CD4-positive, alpha-beta T cell treated with Interleukin-4 for 4 hours (primary cell): ENCODE measurements at regions not wholly inside any gene's neighbourhood (a gene's known extent, or its start where the extent isn't known, plus 50 kb on each side); places are given as distances from the start of the nearest gene placed in this dataset.
A peak's percentile ranks its signal among the peaks of the same experiment; 100 is the strongest.

Experiments
- DNase-seq: peaks from one replicate; pipeline ENCODE4 v3.0.0-alpha.2; 2020

DNA sequence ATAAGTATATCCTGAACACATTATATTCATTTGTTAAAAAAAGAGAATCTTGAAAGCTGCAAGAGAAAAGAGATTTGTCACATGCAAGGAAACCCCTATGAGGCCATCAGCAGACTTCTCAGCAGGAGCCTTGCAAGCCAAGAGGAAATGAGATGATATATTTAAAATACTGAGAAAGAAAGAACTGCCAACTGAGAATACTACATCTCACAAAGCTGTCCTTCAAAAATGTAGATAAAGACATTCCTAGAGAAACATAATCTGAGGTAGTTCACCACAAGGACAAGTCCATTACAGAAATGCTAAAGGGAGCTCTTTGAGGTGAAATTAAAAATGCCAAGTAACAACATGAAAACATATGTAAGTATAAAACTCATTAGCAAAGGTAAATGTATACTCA lies 224.4 kb upstream of the MBL2 start:
- no peak for DNase-seq

DNA sequence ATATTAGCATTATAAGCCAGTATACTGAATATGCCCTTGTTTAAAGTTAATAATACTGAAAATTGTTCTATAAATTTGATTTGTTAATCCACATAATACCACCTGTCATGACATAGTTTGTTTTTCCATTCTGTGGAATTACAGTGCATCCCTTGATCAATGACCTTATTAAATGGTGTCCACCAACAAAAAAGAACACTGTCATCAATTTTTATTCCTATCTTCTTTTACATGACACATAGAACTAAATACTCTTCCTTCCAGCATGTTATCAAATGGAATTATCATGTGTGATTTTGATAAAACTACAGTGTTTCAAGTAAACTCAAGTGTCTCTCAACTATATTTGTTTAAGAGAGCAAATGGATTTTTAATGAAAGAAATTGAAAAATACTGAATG lies 221.8 kb upstream of the MBL2 start:
- no peak for DNase-seq

DNA sequence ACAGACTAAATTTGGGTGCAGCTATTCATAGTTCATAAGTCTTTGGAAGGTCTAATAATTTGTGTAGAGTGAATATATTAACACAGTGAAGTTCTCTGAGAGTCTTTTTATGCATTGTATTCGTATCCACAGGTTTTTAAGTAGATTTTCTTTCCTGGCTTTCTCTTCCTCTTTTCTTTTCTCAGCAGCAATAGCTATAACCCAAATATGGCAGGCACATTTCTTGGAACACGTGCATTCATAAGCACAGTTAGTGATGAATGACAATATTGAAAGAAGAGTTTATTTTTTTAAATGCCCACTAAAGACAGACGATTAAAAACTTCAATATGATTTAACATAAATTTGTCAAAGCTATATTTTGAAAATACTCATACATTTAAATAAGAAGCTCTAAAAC lies 220.5 kb upstream of the MBL2 start:
- DNase-seq: no peak

DNA sequence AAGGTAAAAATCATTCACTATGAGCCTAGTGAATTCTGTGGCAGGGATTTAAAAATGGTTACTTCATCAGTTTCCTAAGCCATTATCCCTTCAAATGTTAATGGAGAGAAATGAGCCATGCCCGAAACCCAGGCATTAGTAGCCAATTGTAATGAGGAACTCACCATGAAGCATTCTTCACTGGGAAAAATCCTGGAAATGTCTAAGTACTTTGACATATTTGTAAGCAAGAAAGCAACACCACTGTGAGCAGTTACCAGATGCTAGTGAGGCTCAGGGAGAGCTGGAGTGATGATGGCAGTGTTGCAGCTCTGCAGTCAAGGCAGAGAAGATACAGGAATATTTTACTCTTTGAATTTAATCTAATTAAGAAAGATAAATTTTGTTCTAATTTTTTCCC lies 220.0 kb upstream of the MBL2 start:
- DNase-seq: no peak

DNA sequence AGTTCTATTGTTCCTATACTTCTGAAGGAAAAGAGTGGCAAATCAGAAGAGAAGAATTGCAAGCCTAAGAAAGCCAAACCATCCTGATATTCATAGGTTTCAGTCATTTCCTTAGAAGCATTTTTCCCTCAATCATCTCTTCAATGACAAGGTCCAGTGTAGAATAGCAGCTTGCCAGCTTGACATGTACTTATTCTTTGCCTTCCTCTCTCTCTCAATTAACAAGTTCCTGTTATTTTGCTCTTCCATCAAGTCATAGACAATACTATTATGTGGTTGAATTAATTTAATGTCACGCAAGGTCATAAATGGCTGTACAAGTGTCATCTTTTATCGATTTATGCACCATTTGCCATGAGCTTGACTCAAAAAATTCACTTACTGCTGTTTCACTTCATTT lies 216.3 kb upstream of the MBL2 start:
- no peak for DNase-seq

DNA sequence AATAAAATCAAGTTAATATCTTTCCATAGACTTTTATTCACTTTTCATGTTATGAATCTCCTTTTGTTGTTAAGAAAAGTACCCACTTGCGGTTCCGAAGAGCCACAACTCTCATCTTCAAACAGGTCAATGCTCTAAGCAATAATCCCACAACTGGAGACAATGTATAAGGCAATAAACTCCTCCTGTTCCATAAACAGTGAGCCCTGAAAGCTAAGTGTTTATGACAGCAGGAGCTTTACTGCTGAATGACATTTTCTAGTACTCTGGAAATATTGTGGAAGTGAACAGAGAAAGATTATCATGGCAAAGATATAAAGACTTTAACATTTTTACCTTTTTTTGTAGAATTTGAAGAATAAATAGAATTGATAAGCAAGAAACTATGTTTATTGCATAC lies 213.5 kb upstream of the MBL2 start:
- no peak for DNase-seq

DNA sequence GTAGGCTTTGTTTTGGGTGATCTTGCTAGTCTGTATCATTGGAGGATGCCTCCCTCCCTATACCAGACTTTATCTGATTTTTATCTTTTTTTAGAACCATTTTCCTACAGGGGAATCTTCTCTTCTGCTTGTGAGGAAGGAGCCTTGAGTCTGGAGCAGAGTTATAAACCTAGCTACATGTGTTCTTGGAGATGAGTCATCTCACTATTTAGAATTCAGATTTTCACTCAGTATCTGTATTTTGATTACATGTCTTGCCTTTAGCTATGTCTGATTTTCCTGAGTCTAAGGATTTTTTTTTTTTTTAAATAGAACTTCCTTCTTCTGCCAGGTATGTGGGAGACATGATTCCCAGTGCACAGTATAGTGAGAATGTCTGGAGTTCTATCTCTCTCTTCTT lies 211.6 kb upstream of the MBL2 start:
- DNase-seq: no peak

DNA sequence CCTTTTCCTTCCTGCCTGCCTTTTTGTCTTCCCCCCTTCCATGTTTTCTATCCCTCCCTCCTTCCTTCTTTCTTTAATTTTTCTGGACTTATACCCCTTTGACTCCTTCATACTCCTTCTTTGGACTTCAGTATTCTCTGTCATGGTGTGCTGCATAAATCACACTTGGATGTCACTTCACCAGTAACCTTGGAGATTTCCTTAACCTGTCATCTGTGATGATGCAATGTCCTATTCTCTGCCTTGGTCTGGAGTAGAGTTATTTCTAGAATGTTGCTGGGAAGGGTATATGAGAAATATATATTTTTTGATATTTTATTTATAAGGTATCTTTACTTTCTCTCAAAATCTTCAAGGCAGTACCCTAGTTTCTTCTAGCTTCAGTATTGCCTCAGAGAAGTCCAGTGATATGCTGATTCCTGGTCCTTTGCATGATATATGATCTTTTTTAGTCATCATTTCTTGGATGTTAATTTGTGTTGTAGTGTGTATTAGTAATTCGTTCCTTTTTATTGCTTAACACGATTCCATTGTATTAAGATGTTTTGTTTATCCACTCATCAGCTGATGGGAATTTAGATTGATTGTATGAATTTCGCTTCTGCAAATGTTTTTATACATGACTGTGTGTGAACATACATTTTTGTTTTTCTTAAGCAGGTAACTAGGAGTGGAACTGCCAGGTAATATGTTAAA lies 206.9 kb upstream of the MBL2 start:
- DNase-seq: no peak

DNA sequence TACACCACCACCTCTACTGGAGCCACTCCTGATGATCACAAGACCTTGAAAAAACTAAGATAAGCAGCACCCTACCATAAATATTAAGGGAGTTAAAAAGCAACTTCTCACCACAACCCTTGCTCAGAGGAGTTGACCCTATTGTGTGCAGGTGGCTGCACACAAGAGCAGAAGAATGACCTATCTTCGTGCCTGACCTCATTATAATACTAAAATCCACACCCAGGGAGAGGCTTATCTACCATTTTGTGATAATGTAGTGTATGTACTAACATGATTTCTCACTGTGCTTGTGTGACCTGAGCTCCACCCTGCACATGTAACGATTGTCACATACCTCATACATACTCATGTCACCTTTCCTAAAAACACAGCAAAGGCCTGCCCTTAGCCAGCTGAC lies 205.0 kb upstream of the MBL2 start:
- no peak for DNase-seq

DNA sequence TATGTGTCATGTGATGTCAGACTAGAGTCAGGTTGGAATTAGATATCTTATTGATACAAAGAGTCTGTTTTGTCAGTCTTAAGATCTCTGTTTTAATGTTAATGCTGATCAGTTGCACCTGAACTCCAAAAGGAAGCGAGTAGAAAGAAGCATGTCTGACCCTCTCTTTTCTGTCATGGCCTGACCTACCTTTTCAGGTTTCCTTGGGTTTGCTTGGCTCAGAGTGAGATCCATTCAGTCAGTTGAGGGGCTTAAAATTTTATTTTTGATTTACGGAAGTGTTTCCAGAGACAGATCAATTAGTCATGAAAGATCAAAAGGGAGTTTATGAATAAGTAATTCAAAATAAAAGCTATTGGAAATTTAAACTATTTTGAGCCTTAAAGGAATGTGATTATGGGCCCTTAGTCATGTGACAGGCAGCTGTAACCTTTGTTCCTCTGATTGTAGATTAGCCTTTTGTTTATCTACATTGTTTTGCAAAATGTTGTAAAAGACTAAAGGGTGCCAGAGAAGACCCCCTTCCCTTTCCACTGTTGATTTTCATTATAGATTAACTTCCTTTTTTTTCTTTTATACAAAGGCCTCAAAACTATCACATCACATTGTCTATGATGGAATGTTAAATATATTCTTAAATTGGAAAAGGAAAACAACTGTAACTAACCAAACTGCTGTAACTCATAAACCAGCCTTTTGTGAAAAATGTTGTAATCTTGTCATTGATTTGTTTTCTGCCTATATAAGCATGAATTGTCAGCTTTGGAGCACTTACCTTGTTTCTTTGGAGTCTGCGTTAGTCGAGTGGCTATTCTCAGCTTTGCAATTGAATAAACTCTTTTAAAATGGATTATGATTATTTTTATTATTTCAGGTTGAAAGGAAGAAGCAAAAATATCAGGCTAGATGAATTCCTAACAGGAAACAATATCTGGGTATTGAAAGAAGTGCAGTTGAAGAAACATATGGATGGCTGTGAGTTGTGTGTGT lies 195.5 kb upstream of the MBL2 start:
- no peak for DNase-seq

DNA sequence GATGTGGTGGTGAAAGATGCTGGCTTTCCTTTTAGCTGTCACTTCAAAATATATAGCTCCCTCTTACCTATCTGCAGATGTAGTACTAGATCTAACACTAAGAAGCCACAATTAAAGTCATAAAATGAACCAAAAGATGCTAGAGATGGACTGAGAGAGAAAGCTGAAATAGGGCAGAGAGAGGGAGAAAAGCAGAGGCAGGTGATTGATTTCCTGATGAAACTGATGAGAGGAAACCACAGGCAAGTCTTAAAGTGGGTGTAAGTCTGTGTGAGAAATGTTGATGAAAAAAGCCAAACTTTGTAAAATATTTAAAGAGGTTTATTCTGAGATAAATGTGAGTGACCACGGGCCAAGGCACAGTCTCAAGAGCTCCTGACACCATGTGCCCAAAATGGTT lies 194.3 kb upstream of the MBL2 start:
- no peak for DNase-seq

DNA sequence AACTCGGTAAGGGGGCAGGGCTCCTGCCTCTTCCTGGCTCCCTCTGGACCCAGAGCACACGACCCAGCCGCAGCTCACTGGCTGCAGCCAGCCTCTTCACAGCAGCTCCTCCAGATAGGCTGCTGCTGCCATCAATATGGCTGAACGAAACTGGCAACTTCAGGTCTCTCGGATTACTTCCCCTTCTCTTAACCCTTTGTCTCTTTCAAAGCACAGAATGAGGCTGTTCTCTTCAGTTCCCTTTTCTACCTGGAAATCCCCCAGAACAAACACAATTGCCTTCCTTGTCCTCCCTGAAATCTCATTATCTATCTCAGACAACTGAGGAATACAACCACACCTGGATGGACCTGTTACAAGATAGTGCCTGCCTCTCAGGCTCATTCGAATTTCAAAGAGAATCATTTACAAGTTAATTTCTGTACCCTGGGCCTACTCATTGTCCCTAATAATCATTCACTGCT lies 193.4 kb upstream of the MBL2 start:
- DNase-seq: peak; percentile 1

DNA sequence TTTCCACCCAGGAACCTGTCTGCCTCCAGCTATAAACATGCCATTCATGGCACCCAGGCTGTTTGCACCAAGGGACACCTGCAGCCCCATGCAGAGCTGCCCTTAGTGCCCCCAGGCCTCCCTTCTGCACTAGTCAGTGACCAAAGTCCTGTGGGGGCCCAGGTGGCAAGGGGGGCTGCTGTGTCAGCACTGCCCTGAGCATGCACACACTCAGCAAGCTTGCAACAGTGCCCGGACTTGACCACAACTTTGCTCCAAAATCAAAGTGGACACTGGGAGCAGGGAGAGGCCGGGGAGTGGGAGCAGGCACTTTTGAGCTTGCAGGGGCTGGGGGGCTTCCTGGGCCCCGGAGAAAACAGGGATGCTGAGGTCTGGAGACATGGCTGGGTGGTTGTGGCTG lies 192.9 kb upstream of the MBL2 start:
- no peak for DNase-seq

DNA sequence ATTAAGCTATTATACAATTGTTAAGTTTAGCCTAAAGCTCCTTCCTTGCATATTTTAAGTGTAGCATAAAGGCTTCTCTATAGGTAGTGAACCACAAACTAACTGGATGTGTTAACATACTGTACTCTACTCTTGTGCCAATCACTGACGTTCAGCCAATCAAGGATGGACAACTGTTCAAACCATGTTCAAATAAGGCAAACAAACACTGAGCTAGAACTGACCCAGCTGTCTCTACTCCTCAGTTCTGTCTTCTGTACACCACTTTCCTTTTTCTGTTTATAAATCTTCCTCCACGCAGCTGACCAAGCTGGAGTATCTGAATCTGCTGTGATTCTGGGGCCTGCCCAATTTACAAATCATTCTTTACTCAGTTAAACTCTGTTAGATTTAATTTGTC lies 188.7 kb upstream of the MBL2 start:
- no peak for DNase-seq

DNA sequence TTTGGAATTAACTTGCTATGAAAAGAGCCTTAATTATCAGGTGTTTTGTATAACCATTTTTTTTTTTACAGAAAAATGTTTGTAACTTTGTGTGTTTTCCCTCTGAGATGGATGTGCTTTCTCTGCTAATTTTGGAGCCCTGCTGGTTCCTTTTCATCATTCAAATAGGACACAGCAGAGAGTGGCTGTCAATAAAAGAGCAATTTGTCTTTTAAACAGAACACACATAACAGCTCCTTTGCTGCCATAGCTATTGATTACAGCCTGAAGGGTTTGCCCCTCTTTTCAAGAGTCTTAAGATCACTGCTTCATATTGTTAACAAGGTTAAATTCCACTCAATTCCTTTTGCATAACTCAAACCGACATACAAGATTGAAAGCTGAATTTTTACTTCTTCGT lies 187.2 kb upstream of the MBL2 start:
- no peak for DNase-seq

DNA sequence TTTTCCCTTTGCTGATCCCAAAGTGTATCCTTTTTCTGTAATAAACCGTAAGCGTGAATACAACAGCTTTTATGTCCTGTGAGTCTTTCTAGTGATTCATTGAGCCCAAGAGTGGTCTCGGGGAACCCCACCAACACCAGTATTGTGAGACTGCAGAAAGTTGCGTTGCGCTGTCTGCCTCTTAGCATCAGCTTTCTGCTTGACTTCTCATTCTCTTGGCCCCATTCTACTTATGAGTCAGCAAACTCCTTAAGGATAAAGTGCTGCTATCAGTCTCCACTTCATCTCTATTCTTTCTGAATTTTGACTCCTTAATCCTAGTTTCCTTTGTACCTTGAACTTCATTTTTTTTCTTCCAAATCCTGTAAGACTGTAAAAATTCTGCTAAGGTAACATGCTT lies 184.3 kb upstream of the MBL2 start:
- no peak for DNase-seq

DNA sequence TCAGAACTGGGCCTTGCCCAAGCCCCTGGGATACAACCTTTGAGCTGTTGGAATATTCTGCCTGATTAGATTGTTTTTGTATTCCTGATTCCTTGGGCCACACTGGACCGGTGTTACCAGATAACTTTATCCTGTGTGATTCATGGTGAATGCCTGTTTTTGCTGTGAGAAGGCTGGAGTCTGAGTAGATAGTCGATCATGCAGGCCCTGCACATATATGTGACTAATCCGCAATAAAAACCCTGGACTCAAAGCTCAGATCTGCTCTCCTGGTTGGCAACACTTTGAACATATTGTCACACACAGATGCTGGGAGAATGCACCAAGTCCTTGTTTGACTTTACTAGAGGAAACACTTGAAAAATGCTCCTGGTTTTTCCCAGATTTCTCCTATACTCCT lies 183.9 kb upstream of the MBL2 start:
- no peak for DNase-seq

DNA sequence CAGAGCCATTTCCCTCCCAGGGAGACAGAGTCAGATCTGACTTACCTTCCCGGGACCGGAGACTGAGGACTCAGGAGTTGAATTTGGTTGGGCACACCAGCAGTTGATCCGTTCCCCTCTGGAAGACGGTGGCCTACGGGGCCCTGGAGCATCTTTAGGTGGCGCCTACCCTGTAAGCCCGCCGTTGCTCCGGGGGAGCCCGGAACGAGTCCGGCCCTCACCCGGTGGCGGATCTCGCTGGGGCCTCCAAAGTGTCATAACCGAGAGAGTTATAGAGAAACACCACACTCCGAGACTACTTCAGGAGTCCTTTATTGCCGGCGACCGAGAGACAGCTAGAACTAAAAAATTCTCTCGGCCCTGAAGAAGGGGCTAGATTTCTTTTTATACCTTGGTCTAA lies 182.8 kb upstream of the MBL2 start:
- no peak for DNase-seq

DNA sequence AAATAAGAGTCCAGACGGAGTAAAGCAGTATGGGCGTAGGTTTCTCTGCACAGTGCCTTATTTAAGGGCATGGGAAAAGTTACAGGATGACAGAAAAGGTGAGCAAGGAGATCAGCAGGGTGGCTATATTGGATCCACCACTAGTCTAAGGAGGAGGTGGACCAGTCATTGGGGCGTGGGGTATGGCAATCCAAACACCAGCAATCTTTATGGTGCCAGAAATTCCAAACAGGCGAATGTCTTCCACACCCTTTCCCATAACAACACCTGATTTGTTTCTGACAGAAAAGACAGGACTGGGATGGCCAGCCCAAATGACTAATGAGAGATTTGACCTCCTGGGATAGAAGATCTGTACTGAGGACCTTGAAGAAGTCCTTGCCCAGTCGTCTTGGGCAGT lies 181.8 kb upstream of the MBL2 start:
- no peak for DNase-seq

DNA sequence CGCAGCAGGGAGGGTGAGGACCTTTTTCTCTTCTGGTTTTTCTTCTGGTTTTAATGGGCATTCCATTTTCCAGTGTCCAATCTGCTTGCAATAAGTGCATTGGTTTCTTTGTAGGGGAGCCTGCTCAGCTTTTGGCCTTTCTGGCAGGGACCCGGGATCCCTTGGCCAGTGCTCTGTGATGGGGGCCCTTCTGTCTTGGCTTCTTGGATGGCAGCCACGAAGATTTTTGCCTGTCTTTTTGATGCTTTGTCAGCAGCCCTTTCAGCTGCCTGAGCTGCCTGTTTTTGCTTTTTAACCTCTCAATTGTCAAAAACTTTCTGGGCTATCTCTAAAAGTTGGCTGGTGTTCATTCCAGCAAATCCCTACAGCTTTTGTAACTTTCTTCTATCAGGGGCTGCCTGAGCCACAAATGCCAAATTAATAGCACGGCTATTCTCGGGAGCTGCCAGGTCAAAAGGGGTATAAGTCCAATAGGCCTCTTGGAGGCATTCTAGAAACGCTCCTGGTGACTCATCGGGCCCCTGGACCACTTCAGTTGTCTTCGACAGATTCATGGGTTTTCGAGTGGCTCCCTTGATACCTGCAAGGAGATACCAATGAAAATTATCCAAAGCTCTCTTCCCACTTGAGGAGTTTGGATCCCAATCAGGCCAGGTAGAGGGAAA lies 179.9 kb upstream of the MBL2 start:
- DNase-seq: no peak

DNA sequence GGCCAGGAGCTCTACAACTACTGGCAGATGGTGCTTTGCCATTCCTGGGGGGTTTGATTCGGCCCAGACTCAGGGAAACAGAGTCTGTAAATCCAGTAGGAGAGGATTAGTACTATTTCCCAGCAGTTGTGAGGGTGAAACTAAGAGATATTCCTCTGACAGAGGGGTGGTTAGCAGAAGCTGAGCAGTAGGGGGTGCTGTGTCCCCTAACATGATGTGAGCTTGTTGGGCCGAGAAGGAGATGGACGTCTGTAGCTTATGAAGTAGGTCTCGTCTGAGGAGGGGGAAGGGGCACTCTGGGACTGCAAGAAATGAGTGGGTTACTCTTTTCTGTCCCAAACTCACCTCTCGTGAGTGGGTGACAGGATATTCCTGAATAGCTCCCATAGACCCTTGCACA lies 179.2 kb upstream of the MBL2 start:
- no peak for DNase-seq

DNA sequence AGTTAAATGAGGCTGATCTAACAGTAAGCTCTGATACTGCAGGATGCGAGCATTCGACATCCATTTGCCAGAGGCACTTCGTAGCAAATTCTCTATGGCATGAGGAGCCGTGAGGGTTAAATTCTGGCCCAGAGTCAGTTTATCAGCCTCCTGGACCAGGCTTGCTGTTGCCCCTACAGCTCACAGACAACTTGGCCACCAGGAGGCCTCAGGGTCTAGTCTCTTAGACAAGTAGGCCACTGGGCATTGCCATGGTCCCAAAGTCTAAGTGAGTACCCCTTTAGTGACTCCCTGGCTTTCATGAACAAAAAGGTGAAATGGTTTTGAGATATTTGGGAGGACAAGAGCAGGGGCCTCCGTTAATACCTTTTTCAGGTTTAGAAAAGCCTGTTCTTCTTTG lies 178.0 kb upstream of the MBL2 start:
- no peak for DNase-seq

DNA sequence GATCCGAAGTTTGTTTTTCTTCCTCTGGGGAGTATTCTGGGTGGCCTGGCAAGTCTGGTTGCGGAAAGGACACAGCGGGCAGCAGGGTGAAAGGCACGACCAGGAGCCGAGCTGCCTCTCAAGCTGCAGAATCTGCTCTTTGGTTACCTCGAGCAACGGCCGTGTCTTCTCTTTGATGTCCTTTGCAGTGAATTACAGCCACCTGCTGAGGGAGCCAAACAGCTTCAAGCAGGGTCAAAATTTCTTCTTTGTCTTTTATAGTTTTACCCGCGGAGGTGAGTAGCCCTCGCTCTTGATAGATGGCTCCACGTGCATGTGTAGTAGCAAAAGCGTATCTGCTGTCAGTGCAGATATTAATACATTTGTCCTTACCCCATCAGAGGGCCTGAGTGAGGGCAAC lies 177.3 kb upstream of the MBL2 start:
- DNase-seq: no peak

DNA sequence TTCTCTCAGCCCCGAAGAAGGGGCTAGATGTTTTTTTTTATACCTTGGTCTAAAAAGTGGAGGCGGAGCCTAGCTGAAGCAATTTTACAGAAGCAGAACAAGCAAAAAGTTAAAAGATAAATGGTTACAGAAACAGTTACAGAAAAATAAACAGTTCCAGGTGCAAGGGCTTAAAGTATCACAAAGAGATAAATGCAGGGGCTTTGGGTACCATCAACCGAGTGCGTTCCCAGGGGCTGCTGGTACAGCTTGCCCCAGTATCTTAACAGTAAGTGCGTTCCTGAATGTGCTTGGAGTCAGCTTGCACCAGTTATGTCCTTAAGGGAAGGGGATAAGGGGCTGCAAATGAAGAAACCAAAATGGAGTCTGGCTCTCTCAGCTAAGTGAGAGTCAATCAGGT lies 173.9 kb upstream of the MBL2 start:
- DNase-seq: no peak
